ENCODE measurements at regions not wholly inside any gene's neighbourhood (a gene's known extent, or its start where the extent isn't known, plus 50 kb on each side); places are given as distances from the start of the nearest gene placed in this dataset.

DNA sequence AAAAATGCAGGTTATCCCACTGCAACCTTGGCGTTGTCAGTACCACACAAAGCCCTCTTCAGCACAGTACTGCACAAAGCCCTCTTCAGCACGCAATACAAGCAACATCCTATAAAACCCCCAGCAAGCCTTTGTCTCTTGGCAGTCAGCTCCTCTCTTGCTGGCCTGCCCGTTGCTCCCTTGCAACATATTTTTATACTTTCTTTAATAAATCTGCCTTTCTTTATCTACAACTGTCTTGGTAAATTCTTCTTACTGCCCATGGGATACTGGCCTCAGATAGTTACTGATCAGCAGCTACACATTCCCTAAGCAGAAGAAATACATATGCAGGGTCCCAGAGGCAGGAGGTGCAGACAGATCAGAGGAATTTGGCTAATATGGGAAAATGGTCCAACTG is 70.5 kb upstream of the MAP3K4 start:
- TF ChIP-seq, protein P1, sequence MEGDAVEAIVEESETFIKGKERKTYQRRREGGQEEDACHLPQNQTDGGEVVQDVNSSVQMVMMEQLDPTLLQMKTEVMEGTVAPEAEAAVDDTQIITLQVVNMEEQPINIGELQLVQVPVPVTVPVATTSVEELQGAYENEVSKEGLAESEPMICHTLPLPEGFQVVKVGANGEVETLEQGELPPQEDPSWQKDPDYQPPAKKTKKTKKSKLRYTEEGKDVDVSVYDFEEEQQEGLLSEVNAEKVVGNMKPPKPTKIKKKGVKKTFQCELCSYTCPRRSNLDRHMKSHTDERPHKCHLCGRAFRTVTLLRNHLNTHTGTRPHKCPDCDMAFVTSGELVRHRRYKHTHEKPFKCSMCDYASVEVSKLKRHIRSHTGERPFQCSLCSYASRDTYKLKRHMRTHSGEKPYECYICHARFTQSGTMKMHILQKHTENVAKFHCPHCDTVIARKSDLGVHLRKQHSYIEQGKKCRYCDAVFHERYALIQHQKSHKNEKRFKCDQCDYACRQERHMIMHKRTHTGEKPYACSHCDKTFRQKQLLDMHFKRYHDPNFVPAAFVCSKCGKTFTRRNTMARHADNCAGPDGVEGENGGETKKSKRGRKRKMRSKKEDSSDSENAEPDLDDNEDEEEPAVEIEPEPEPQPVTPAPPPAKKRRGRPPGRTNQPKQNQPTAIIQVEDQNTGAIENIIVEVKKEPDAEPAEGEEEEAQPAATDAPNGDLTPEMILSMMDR (IDR thresholded peaks at IDR 0.05), result no peak
- TF ChIP-seq POLR2A (IDR thresholded peaks at IDR 0.05), result no peak
